Lung (tissue), 11 donors: ENCODE measurements at regions not wholly inside any gene's neighbourhood (a gene's known extent, or its start where the extent isn't known, plus 50 kb on each side); places are given as distances from the start of the nearest gene placed in this dataset.

Source experiments
- ATAC-seq: fragments of 200-7000 bp; cut with Tn5 transposase; one replicate; pipeline ENCODE4 v1.9.1; 2020; ENCODE audit warnings: moderate number of reproducible peaks; ENCODE audit not compliant: insufficient read depth, low FRiP score
- DNase-seq, 3 donors: peaks; one replicate each; pipeline ENCODE4 v3.0.0-alpha.2; 2013 to 2017
- H3K27ac ChIP-seq, 2 donors: one replicate each; pipeline ENCODE4 v1.5.1; 2013; ENCODE audit warnings: mild to moderate bottlenecking in 2 of 2, moderate library complexity in 2 of 2, control low read depth in 1 of 2, inconsistent platforms in 1 of 2, low read depth in 1 of 2, low read length in 1 of 2
- H3K27me3 ChIP-seq, 3 donors: one replicate each; pipeline ENCODE4 v1.5.1; 2013; ENCODE audit warnings: low read length in 2 of 3; ENCODE audit not compliant: control insufficient read depth in 3 of 3, insufficient read depth in 3 of 3
- H3K36me3 ChIP-seq, 4 donors: one replicate each; pipeline ENCODE4 v1.5.1; 2013; ENCODE audit warnings: low read length in 4 of 4, mild to moderate bottlenecking in 1 of 4, moderate library complexity in 1 of 4; ENCODE audit not compliant: control insufficient read depth in 4 of 4, insufficient read depth in 4 of 4
- H3K4me1 ChIP-seq, 5 donors: one replicate each; pipeline ENCODE4 v1.5.1; 2013; ENCODE audit warnings: low read length in 5 of 5, mild to moderate bottlenecking in 2 of 5, moderate library complexity in 1 of 5; ENCODE audit not compliant: control insufficient read depth in 5 of 5, insufficient read depth in 5 of 5
- H3K4me3 ChIP-seq: one replicate; pipeline ENCODE4 v1.5.1; 2013; ENCODE audit warnings: mild to moderate bottlenecking, control low read depth, moderate library complexity
- H3K9ac ChIP-seq, 2 donors: one replicate each; pipeline ENCODE4 v1.5.1; 2013; ENCODE audit warnings: low read length in 2 of 2, control low read depth in 1 of 2; ENCODE audit not compliant: insufficient read depth in 1 of 2
- H3K9me3 ChIP-seq, 4 donors: one replicate each; pipeline ENCODE4 v1.5.1; 2013; ENCODE audit warnings: low read length in 3 of 4, mild to moderate bottlenecking in 1 of 4, moderate library complexity in 1 of 4; ENCODE audit not compliant: control insufficient read depth in 4 of 4, insufficient read depth in 3 of 4
- WGBS, 2 donors: extraction: QIAGEN DNeasy Blood & Tissue Kit; methylation state at CpG; one replicate each; pipeline ENCODE4 v1.1.7; 2013; 5-methylcytosine and 5-hydroxymethylcytosine counted together
- TF ChIP-seq, protein P1 (sequence below): IDR thresholded peaks from 2 replicates; pipeline ENCODE4 v1.5.1; 2012; ENCODE audit warnings: mild to moderate bottlenecking; ENCODE audit errors: control extremely low read depth, extremely low read depth
- donor health status: control.
- donor health status: control.
- donor health status: Bipolar disorder and iron deficiency.
- donor health status: healthy.
- donor health status: DM: yes; HTN: yes; CAD: no.

DNA sequence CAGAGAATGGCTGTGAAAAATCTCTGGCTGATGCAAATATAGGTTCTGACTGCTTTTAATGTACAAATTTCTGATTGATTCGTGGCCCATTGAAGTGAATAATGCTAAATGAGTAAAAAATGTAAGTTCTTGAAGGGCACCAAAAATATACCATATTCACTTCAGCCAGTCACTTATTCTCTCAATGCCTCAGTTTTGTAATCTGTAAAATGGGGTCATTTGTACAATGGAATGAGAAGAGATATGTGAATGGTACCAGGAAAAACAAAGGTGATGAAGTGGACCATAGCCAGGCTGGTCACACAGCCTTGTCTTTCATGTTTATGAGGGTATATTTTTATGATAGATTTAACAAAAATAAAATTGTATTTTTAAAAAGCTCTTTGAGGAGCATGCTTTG lies 441.2 kb upstream of the NR3C2 start:
- Histone ChIP-seq H3K36me3 (no peaks in the 10 kb centered on the region), H3K9ac (no peak overlapping the region), H3K9me3 (peaks cover 0 to 2% (median 0%) of the 10 kb centered on the region in 4 donors), H3K4me3 (no peak overlapping the region), H3K4me1 (no peaks in the 10 kb centered on the region), H3K27me3 (no peaks in the 10 kb centered on the region), H3K27ac (no peak overlapping the region)
- 87% methylated on average over 1 of the region's 1 CpG for WGBS, 2 donors
- no peak for DNase-seq
- ATAC-seq, result no peak
- TF ChIP-seq, protein P1, sequence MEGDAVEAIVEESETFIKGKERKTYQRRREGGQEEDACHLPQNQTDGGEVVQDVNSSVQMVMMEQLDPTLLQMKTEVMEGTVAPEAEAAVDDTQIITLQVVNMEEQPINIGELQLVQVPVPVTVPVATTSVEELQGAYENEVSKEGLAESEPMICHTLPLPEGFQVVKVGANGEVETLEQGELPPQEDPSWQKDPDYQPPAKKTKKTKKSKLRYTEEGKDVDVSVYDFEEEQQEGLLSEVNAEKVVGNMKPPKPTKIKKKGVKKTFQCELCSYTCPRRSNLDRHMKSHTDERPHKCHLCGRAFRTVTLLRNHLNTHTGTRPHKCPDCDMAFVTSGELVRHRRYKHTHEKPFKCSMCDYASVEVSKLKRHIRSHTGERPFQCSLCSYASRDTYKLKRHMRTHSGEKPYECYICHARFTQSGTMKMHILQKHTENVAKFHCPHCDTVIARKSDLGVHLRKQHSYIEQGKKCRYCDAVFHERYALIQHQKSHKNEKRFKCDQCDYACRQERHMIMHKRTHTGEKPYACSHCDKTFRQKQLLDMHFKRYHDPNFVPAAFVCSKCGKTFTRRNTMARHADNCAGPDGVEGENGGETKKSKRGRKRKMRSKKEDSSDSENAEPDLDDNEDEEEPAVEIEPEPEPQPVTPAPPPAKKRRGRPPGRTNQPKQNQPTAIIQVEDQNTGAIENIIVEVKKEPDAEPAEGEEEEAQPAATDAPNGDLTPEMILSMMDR, result no peak

DNA sequence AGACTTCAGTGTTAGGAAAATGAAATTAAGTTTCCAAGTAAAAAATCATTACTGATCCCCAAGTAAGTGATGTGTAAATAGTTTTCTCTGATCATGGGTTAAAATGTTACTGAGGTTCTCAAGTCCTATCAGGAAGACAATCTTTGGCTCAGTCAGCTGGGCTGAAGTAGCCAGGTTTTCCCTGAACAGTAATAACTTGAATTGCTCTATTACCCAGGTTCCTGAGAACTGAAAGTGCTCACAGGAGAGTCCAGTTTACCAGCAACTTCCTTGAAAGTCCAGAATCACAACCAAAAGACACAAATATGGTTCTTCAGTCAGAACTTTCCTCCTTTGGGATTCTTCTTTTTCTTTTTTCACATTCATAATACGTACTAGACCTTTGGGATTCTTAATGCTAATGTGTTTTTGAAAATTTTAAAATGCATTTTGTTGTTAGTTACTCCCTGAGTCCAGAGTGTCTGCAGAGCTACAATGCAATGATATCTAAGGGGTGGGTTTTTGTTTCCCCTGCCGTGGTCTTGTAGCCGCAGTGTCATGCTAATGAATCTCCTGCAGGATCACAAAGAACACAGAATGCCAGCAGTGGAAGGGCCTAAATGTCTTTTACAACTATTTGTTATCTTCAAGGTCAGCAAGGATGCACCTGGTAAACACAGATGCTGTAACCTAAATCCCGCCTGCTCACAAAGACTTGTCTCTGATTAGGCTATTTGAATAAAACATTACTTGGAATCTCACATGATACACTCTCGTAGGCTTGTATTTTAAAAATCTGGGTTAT lies 439.8 kb upstream of the NR3C2 start:
- Histone ChIP-seq H3K4me1 (no peaks in the 10 kb centered on the region), H3K27me3 (no peaks in the 10 kb centered on the region), H3K4me3 (no peak overlapping the region), H3K9me3 (peaks cover 0 to 2% (median 0%) of the 10 kb centered on the region in 4 donors), H3K27ac (no peak overlapping the region), H3K36me3 (no peaks in the 10 kb centered on the region), H3K9ac (no peak overlapping the region)
- DNase-seq (peak in 1 of 3 donors; percentile 18), ATAC-seq (no peak)
- TF ChIP-seq, protein P1, result no peak
- 77 to 84% methylated on average over 5 of the region's 5 CpGs for WGBS, 2 donors

DNA sequence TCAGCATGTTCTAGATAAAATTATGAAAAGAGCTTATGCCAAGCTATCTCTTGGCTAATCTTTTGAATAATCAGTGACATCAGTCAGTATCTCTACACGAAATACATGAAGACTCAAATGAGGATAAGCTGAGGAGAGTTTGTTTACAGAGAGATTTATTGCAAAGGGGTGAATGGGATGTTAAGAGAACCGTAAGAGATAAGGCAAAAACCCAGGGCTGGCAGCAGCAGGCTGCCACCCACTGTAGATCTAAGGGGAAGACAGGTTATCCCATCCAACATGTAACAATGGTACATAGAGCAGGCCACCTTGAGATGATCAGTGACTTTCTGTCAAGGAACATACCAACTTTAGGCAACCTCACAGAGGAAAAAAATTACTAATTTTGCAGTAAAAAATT lies 432.1 kb upstream of the NR3C2 start:
- Histone ChIP-seq H3K27me3 (no peaks in the 10 kb centered on the region), H3K9ac (no peak overlapping the region), H3K4me3 (no peak overlapping the region), H3K9me3 (no peaks in the 10 kb centered on the region), H3K27ac (no peak overlapping the region), H3K4me1 (no peaks in the 10 kb centered on the region), H3K36me3 (no peaks in the 10 kb centered on the region)
- 26 to 51% methylated on average over 2 of the region's 2 CpGs for WGBS, 2 donors
- TF ChIP-seq, protein P1, result no peak
- ATAC-seq, result no peak
- DNase-seq, result no peak

DNA sequence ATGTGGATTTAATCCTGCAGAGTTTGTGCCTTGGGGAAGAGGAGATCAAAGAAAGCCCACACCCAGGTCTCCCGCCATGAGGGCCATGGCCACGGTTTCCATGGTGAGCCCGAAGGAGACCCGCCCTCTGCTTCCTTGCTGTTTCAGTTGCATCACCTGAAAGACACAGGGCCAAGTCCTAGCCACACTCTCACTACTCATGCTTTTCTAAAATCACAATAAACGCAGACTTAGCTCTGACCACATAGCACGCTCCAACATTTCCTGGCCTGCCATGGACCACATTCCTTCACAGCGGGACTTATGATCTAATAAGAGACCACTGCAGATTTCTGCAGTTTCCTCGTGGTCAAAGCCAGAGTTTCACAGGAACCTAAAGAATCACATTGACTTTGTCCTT lies 426.0 kb upstream of the NR3C2 start:
- H3K36me3 ChIP-seq, result no peaks in the 10 kb centered on the region
- WGBS, 2 donors, result 79 to 84% methylated on average over 8 of the region's 8 CpGs
- no peaks in the 10 kb centered on the region for H3K4me1 ChIP-seq
- ATAC-seq, result no peak
- no peak for DNase-seq
- TF ChIP-seq, protein P1, result no peak
- no peak overlapping the region for H3K9ac ChIP-seq
- no peaks in the 10 kb centered on the region for H3K27me3 ChIP-seq
- H3K27ac ChIP-seq, result no peak overlapping the region
- no peaks in the 10 kb centered on the region for H3K9me3 ChIP-seq
- no peak overlapping the region for H3K4me3 ChIP-seq
